ENCODE measurements at regions not wholly inside any gene's neighbourhood (a gene's known extent, or its start where the extent isn't known, plus 50 kb on each side); places are given as distances from the start of the nearest gene placed in this dataset.

DNA sequence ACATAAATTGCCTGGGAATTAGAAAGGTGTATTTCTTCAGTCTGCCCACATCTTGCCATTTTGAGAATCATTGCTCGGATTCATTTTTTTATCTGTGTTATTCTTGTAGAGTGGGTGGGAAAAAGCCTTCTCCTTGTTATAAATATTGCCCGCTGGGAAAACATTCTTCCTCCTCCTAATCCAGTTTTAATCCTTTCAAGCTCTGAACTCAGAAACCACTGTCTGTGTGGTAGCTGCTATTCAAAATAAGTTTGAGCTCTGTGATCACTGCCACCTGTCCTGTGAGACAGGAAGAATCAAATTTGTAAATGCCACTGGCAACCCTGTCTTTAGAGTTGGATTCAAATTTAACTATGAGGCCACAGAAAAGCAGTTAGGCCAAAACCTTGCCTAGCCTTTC lies 1875.2 kb upstream of the PIK3C3 start:
- H3K27me3 ChIP-seq = no peaks in the 10 kb centered on the region
- TF ChIP-seq EP300 (IDR thresholded peaks at IDR 0.05) (no peak), POLR2A (IDR thresholded peaks at IDR 0.05) (no peak)
- TF ChIP-seq, protein P1, sequence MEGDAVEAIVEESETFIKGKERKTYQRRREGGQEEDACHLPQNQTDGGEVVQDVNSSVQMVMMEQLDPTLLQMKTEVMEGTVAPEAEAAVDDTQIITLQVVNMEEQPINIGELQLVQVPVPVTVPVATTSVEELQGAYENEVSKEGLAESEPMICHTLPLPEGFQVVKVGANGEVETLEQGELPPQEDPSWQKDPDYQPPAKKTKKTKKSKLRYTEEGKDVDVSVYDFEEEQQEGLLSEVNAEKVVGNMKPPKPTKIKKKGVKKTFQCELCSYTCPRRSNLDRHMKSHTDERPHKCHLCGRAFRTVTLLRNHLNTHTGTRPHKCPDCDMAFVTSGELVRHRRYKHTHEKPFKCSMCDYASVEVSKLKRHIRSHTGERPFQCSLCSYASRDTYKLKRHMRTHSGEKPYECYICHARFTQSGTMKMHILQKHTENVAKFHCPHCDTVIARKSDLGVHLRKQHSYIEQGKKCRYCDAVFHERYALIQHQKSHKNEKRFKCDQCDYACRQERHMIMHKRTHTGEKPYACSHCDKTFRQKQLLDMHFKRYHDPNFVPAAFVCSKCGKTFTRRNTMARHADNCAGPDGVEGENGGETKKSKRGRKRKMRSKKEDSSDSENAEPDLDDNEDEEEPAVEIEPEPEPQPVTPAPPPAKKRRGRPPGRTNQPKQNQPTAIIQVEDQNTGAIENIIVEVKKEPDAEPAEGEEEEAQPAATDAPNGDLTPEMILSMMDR (IDR thresholded peaks at IDR 0.05) = no peak
- no peak overlapping the region for H3K27ac ChIP-seq
- no peak for DNase-seq (ENCODE audit: low spot score in 2 of 2)
- 59% methylated on average over 2 of the region's 2 CpGs for WGBS, 2 donors
- H3K36me3 ChIP-seq = no peaks in the 10 kb centered on the region
- no peak overlapping the region for H3K4me3 ChIP-seq
- no peaks in the 10 kb centered on the region for H3K4me1 ChIP-seq
- H3K9me3 ChIP-seq = no peaks in the 10 kb centered on the region

DNA sequence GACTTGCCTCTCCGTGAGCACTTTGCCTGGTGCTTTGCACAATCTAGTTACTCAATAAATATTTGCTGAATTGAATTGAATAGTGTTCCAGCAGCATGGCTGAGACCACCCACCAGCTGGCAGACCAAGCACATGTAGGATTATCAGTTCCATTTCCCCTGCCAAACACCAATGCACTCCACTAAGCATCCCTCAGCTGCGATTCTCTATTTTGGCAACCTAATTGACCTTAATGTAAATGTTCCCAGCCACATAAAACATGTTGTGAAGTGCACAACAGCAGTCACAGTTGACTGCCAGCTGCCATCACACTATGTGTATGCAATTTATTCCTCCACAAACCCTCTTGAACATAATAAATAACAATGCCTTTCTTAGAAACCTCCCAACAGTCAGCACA lies 1879.4 kb upstream of the PIK3C3 start:
- no peaks in the 10 kb centered on the region for H3K4me1 ChIP-seq
- no peak overlapping the region for H3K4me3 ChIP-seq
- DNase-seq (ENCODE audit: low spot score in 2 of 2) = no peak
- H3K27ac ChIP-seq = no peak overlapping the region
- no peaks in the 10 kb centered on the region for H3K27me3 ChIP-seq
- H3K36me3 ChIP-seq = no peaks in the 10 kb centered on the region
- no peaks in the 10 kb centered on the region for H3K9me3 ChIP-seq
- WGBS, 2 donors = 62 to 79% methylated on average over 2 of the region's 2 CpGs
- TF ChIP-seq EP300 (IDR thresholded peaks at IDR 0.05) = no peak
- no peak for TF ChIP-seq POLR2A (IDR thresholded peaks at IDR 0.05)
- TF ChIP-seq, protein P1 (IDR thresholded peaks at IDR 0.05) = no peak

DNA sequence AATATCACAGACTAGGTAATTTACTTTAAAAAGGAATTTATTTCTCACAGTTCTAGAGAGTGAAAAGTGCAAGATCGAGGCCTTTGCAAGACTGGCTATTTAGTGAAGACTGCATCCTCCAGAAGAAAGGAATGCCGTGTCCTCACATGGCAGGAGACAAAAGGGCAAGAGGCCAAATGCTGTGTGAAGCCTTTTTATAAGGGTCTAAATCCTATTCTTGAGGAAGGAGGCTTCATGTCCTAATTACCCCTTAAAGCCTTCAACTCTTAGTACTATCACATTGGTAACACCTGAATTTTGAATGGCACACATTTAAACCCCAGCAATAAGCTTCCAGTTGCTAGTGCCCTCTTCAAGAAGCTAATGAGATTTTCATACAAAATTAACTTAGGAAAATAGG lies 1882.3 kb upstream of the PIK3C3 start:
- TF ChIP-seq EP300 (IDR thresholded peaks at IDR 0.05) = no peak
- TF ChIP-seq, protein P1 (IDR thresholded peaks at IDR 0.05) = no peak
- TF ChIP-seq POLR2A (IDR thresholded peaks at IDR 0.05) = no peak
- 51 to 64% methylated on average over 2 of the region's 2 CpGs for WGBS, 2 donors

DNA sequence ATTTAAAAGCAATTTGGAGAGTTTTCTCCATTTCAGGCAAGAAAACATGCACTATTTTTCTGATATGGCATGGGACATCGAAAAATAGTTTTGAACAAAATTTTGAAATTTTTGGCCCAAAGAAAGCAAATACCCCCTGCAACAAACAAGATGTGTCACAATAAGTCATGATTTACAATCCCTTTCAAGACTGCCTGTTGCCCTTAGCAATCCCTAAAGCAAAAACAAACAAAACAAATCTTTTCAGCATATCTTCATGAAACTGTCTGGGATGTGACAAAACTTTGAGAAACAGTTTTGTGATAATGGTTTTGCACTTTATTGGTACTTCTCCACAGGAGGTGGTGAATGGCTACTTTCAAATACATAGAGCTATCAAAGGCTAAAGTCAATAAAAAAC lies 1888.7 kb upstream of the PIK3C3 start:
- Histone ChIP-seq H3K27ac (no peak overlapping the region), H3K9me3 (no peaks in the 10 kb centered on the region), H3K4me1 (no peaks in the 10 kb centered on the region), H3K4me3 (no peak overlapping the region), H3K36me3 (no peaks in the 10 kb centered on the region), H3K27me3 (no peaks in the 10 kb centered on the region)
- DNase-seq (ENCODE audit: low spot score in 2 of 2) = no peak
- 84 to 94% methylated on average over 1 of the region's 1 CpG for WGBS, 2 donors
- TF ChIP-seq, protein P1 (IDR thresholded peaks at IDR 0.05) = no peak
- TF ChIP-seq POLR2A (IDR thresholded peaks at IDR 0.05) (no peak), EP300 (IDR thresholded peaks at IDR 0.05) (no peak)

More for the DNA sequence above, 1882.3 kb upstream of the PIK3C3 start:
- Histone ChIP-seq H3K4me1 (no peaks in the 10 kb centered on the region), H3K9me3 (no peaks in the 10 kb centered on the region), H3K27me3 (no peaks in the 10 kb centered on the region), H3K36me3 (no peaks in the 10 kb centered on the region), H3K27ac (no peak overlapping the region), H3K4me3 (no peak overlapping the region)
- DNase-seq (ENCODE audit: low spot score in 2 of 2) = no peak

DNA sequence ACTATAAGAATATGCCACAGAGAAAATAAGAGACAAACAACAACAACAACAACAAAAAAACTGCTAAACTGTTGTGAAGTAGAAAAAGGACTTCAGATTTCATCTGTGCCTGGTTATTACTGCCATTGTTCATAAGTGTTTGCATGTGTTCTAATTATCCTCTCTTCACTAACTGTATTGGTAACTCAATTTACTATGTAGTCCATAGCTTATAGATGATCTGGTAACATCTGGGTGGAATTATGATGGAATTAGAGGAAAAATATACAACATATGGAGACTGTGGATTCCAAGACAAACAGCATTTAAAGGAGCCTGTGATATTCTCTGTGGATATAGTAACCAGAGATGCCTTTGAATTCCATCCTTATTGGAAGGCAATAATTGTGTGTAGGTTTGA lies 1891.5 kb upstream of the PIK3C3 start:
- TF ChIP-seq, protein P1 (IDR thresholded peaks at IDR 0.05) = no peak
- TF ChIP-seq POLR2A (IDR thresholded peaks at IDR 0.05) (no peak), EP300 (IDR thresholded peaks at IDR 0.05) (no peak)
- DNase-seq (ENCODE audit: low spot score in 2 of 2) = no peak

More for the DNA sequence above, 1891.5 kb upstream of the PIK3C3 start:
- no peaks in the 10 kb centered on the region for H3K4me1 ChIP-seq
- no peaks in the 10 kb centered on the region for H3K36me3 ChIP-seq
- no peaks in the 10 kb centered on the region for H3K9me3 ChIP-seq
- no peak overlapping the region for H3K27ac ChIP-seq
- H3K27me3 ChIP-seq = no peaks in the 10 kb centered on the region
- H3K4me3 ChIP-seq = no peak overlapping the region
